HG03571 (cell line): ENCODE measurements at regions not wholly inside any gene's neighbourhood (a gene's known extent, or its start where the extent isn't known, plus 50 kb on each side); places are given as distances from the start of the nearest gene placed in this dataset.

Experiments used
- ATAC-seq: cut with Tn5 transposase; IDR thresholded peaks from one replicate; pipeline ENCODE4 v1.9.1; 2021; ENCODE audit not compliant: unreplicated experiment

GRCh38 chrX:6909396-6909795 lies 238.1 kb upstream of the STS start:
- no peak for ATAC-seq

DNA sequence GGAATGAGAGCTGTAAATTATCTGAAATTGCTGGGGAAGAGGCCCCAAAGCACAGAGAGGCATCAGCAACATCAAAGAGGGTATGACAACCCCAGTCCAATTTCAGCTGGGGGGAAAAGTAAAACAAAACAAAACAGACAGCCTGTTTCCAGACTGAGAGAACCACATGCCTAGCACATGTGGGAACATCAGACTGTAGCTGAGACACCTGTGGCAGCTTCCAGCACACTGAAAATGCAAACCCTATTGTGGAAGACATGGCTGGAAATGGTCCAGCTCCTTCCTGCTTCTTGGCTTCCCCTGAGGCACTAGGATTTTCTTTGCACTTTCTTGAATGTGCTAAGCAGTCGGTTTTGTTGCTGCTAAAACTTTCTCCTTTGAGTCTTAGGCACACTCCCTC lies 240.9 kb upstream of the STS start:
- no peak for ATAC-seq

DNA sequence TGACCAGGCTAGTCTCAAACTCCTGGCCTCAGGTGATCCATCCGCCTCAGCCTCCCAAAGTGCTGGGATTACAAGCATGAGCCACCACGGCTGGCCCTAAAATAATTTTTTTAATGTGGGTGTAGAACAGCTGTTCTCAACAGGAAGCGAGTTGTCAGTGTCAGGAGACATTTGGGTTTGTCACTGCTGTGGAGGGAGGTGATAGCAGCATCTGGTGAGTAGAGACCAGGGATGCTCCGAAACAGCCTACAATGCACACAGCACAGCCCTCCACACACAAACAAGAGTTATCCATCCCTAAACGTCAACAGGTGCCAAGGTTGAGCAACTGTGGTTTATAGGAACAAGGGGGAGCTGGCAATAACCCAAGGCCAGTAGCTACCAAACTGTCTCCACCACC lies 243.4 kb upstream of the STS start:
- ATAC-seq, result no peak

DNA sequence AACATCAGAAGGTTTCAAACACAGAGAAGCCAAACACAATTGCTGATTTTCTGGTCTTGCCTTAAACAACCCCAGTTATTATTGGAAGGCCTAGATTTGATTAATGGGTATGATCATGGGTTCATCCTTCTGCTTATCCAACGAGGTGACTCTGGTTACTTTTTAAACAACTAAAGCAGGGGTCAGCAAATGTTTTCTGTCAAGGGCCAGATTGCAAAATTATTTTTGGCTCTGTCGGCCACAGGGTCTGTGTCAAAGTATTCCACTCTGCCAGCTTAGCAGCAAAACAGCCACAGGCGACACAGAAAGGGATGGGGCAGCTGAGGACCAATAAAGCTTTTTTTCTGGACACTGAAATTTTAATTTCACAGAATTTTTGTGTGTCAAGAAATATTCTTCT lies 249.1 kb upstream of the STS start:
- ATAC-seq, result no peak

GRCh38 chrX:6891404-6891803 lies 256.1 kb upstream of the STS start:
- no peak for ATAC-seq

- ATAC-seq, result no peak
Observed at GRCh38 chrX:6890544-6891261, 256.8 kb upstream of the STS start.

DNA sequence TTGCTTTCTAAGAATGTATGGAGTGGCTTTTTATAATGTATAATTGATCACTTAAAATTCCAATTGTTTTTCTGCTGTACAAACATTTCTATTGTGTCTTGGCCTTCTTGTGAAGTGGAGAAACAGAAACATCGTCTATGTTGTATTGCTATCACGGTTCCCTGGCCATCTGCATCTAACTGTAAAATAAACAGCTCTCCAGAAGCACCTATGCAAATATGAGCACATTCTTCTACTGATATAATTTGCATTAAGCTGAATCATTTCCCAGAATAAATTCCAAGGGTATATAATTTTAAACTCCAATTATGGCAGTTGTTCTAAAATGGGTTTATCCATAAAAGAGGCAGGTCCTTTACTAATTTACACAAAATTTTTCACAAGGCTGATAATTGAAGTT lies 261.6 kb upstream of the STS start:
- ATAC-seq, result no peak

DNA sequence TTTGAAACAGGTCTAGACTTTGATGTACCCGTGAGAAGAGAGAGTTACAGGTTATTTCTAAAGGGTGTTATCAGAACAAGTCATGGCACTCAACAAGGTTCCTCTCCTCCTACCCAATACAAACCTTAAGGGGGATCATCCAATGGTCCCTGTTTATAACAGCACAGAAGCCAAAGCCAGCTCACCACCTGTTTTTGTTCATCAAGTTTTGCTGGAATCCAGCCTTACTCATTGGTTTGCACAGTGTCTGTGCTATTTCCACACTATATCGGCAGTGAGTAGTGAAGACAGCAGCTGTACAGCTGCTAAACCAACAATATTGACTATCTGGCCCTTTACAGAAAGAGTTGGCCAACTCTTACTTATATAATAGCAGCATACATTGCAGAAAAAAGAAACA lies 262.1 kb upstream of the STS start:
- ATAC-seq, result no peak

DNA sequence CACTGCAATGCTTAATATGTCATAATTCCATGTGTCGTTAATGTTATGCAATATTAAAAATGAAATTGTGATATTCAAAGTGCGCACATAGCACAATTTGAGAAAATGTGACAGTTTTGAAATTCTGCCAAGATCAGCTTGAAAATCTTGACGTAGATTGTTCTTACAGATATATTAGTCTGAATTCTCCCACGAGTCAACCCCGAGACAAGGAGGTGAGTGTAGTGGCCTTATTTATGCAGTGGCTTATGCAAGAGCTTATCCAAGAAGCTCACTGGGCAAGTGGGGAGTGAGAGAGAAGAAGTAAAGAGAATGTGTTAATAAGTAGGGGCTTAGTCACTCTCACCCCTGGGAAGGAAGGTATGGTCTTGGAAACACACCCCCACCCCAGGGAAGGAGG lies 286.1 kb upstream of the STS start:
- ATAC-seq, result no peak

GRCh38 chrX:6857749-6858148 lies 289.8 kb upstream of the STS start:
- no peak for ATAC-seq

- ATAC-seq, result no peak
Observed at GRCh38 chrX:6856471-6856870, 291.0 kb upstream of the STS start.

DNA sequence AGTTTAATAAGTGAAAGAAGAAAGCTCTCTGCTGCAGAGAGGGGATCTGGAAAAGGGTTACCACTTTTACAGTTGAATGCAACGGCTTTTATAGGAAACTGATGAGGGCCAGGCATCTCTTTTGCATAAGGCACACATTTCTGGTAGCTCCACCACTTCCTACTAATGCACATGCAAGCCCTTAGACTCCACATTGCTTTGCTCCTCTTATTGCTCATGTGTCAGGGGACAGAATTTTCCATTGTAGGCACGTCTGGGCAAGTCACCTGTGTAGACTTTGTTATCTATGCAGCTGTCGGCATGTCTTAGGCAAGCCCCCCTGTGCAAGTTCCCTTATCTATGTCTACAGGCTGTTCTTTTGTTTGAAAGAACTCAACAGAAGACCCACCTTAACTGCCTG lies 294.6 kb upstream of the STS start:
- no peak for ATAC-seq

DNA sequence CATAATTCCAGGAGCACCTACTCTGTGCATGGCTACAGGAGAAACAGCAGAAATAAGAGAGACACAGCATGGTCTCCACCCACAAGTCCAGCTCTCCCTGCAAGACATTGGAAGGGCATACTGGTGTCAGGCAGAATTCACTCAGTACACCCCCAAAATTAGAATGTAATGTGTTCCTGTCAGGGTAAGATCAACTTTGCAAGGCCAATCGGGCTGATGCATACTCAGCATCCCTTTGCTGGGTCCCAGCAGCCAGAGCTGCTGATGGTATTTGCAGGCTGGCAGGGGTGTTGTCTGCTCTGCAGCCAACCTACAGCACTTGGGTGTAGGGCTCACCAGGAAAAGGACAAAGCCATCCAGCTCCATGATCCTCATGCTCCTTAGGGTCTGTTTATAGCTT lies 295.4 kb upstream of the STS start:
- no peak for ATAC-seq

DNA sequence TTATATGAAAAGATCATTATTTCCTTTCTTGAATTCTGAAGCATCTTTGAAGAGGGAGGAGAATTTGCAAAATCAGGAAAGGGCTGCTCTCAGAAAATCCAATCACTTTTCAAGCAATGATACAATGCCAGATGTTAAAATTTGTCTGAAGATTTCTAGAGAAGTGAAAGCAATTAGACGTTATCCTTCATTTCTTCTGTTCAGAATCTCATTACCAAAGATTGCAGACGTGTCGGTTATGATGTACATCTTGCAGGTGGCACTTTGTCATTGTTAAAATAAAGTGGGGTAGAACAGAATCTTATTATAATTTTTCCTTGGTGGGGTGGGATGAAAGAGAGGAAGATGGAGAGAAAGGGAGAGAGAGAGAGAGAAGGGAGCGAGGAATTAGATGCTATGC lies 296.4 kb upstream of the STS start:
- ATAC-seq, result no peak

- no peak for ATAC-seq
Observed at GRCh38 chrX:6849716-6850414, 297.6 kb upstream of the STS start.

DNA sequence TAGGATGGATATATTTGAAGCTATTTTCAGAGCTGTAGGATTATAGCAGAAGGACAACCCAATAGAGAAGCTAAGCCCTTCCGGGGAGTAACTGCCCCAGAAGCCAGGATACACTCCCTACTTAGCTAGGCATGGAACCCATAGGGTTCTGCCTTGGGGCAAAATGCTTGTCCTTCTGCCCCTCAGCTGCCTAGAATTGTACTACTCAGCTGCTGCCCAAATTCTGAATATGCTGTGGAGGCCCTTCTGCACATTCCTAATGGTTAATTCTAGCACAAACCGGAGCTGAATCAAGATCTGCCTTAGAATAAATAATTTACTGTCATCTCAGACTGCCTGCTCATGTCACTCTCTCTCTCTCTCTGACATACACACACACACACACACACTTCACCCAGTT lies 297.7 kb upstream of the VCX3A start:
- no peak for ATAC-seq

- no peak for ATAC-seq
Observed at GRCh38 chrX:6826856-6827255, 291.9 kb upstream of the VCX3A start.

DNA sequence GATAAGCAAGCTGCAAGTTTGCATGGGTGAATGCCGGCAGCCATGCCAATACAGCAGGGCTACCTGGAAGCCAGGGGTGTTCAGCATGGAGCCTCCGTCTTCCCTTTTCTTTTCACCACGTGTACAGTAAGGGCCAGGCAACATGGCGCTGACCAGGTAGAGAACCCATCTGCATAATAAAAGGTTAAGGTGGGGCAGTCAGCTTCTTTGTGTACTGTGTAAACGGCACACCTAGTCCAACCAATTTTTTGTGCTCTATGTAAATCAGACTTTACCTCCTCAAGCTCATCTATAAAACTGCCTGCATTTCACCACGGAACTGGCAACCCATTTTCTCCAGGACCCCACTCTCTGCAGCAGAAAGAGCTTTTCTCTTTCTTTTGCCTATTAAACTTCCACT lies 286.8 kb upstream of the VCX3A start:
- ATAC-seq, result no peak

- ATAC-seq, result no peak
Observed at GRCh38 chrX:6813836-6814370, 279.0 kb upstream of the VCX3A start.

GRCh38 chrX:6812087-6812486 lies 277.2 kb upstream of the VCX3A start:
- no peak for ATAC-seq

DNA sequence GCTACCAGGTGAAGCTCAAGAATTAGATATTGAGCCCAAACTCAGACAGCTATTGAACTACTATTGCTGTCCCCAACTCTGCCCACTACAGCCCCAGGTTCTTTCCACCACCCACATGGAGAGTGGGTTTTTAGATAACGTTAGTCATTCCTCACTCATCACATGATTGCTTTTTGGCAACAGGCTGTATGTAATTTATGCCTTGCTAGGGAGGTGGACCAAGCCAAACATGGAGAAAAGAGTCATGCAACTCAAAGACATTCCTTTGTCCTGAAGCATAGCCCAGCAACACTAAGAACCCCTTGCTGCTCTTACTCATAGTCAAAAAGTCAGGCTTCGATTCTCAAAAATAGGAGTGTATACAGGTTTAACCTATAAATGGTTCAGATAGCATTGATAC lies 275.9 kb upstream of the VCX3A start:
- no peak for ATAC-seq

- no peak for ATAC-seq
Observed at GRCh38 chrX:6803607-6804006, 268.7 kb upstream of the VCX3A start.

DNA sequence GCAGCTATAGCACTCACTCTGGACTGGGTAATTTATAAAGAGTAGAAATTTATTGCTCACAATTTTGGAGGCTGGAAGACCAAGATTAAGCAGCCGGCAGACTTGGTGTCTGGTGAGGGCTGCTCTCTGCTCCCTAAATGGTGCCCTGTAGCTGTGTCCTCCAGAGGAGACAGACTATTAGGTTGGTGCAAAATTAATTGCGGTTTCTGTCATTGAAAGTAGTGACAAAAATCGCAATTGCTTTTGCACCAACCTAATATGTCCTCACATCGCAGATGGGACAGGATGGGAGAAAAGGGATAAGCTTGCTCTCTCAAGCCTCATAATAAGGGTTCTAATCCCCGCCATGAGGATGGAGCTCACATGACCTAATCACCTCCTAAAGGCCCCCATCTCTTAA lies 258.1 kb upstream of the VCX3A start:
- no peak for ATAC-seq
